8988T (cell line): ENCODE measurements at regions not wholly inside any gene's neighbourhood (a gene's known extent, or its start where the extent isn't known, plus 50 kb on each side); places are given as distances from the start of the nearest gene placed in this dataset.
"Not testable (repeated sequence)": the region's sequence is repeated elsewhere in the genome, so short reads cannot be mapped to it uniquely, and the experiment has no call there.

Experiments used
- DNase-seq: peaks from one replicate; pipeline ENCODE4 v3.0.0; 2011

DNA sequence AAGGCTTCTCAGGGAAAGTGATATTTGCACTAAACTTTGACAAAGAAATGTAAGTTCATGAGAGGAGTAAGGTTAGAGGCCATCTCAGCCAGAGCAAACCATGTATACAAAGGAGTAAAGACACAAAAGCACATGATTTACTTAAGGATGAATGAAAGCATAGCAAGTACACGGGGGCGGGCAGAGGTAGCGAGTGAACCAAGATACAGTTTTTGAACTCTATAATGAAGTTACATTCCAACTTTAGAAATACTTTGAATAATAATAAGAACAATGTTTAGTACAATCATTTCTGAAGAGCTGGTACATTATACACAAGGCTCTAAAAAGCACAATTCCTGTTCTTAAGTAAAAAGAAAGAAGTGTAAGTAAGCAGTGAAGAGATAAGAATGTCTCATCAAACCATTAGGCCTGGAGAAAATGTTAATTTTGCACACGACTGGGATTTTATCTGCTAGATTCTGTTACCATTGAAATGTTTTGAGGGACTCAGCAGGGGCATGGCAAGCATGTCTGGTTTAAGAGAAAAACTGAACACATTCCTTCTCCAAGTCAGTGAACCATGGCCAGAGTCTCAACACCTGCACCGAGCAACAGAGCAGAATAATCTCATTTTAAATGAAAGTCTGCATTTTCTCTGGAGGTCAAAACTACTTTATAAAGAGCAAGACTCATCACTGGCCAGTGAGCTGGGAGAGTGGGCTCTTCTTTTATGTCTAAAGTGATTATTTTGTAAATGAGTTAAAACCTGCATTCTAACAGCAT lies 147.6 kb upstream of the TRPM3 start:
- DNase-seq, result no peak

DNA sequence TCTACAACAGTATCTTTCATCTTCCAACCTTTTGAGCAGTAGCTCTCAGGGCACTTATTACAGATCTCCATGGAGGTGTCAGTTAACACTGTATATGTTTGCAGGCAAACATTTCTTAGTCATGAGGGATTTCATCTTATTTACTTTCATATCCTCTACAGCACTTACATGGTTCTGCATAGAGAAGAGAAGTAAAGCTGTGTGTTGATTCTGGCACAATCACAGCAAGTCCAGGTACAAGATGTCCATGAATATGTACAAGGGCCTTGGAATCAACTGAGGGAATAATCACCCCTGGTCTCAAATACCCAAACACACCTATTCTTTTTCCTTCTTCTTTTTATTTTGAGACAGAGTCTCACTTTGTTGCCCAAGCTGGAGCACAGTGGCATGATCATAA lies 142.0 kb upstream of the TRPM3 start:
- DNase-seq, result no peak

DNA sequence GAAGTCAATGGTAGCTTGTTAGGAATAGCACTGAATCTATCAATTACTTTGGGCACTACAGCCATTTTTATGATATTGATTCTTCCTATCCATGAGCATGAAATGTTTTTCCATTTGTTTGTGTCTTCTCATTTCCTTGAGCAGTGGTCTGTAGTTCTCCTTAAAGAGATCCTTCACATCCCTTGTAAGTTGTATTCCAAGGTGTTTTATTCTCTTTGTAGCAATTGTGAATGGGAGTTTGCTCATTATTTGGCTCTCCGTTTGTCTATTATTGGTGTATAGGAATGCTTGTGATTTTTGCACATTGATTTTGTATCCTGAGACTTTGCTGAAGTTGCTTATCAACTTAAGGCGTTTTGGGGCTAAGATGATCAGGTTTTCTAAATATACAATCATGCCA lies 139.0 kb upstream of the TRPM3 start:
- DNase-seq, result not testable (repeated sequence)

DNA sequence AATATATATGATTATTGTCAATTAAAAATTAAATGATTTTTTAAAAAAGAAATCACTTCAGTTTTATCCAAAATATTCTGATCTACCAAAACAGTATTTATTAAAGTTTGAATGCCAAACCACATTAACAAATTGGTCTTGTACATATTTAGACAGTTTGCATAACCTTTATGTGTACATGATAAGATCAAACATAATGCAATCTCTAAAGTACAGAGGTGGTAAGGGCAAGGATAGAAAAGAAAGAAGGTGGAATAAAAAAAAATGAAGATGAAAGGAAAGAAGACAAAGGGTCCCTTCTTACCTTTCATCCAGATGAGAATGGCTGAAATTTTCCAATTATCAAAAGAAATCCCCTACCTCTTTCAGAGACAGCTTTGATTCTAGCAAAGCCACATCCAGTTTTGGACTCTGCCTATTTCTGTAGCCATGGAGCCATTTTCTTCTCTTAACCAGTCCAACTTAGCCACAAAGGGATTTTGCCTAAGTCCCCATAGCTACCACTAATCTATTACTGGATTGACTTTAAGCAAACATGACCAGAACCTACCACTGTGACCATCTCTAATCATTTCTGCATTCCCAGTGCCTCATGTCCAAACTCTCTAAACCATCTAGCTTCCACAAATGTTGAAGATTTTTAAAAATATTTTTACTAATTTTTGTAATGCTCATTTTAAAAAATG lies 133.3 kb upstream of the TRPM3 start:
- no peak for DNase-seq

DNA sequence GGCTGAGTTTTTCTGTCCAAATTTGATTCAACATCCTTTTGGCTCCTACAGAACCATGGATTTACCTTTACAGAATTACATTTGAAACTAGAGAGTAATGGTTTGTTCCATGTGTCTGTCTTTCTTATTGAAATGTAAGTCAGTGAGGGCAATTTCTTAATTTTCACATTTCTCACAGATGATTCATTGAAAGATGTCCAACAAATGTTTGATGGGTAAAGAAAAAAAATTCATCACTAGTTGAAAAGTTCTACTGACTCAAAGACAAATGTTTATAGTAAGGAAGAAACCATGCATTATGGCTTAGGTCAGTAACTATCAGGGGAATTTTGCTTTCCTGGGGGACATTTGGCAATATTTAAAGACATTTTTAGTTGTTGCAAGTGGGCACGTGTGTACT lies 131.6 kb upstream of the TRPM3 start:
- DNase-seq, result no peak

DNA sequence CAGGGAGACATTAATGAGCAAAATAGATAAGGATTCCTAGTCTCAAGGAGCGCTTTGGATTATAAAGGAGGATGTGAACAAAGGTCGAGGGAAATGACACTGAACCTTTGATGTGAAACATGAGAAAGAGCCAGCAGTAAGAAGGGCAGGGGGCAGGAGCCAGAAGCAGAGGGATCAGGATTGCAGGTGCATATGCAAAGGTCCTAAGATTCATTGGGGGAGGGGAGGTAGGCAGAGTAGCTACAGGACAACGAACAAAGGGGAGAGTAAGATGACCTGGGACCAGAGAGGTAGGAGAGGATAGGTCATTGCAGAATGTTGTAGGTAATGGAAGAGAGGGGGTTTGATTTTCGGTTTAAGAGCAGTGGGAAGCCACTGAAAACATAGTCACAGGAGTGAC lies 129.2 kb upstream of the TRPM3 start:
- no peak for DNase-seq

DNA sequence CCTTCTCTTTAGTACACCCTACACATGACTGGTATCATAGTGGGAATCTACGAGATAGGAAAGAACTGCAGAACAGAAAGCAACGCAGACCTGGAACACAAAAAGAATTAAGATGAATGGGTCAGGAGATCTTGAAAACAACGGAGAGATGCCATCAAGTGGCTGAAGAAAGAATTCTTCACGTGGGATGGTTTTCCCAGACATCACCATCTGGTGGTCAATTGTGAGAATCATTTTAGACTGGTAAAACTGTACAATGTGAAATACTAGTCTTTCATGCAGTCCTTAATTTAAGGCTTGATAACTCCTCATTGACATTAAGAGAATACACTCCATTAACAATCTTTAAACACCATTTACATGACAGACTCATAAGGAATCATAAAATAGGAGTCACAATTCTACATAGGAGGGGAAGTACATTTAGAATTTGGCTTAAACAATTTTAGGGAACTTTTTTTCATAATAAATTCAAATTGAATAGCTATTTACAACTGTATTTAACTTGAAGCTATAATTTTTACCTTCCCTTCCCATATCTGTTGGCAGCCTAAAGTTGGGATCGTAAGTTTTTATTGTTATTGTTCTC lies 128.4 kb upstream of the TRPM3 start:
- peak; percentile 8 for DNase-seq

DNA sequence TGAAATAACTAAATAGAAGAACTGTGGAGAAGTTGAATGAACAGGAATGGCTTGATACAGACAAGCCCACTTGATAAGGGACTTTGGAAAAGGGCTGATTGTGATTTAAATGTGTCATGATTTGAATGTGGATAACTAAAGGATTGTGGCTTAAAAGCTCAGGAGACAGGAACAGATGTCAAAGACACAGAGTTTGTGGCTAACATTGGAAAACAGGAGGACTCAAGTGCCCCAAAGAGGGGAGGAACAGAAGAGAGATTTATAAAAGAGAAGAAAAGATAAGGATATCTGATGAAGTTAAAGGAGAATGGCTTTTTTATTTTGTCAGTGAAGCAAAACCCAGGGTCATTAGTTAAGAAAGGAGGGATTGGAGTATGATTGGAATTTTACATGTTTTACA lies 124.2 kb upstream of the TRPM3 start:
- DNase-seq, result no peak

DNA sequence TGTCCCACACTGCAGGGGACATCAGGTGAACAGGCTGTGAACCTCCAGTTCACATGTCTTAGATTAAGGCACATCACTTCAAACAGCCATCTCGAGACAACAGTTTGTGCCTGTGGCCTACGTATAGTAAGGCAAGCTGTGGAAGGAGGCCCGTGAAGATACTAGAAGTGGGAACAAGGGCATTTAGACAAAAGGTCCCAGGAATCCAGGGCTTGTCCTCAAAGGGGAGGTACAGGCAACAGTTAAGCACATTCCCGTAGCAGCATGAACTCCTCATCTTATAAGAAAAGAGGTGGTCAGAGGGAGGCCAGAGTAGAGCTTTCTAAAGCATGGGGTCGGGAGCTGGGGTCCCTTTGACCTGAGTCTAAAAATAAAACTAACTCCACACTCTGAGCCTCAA lies 122.5 kb upstream of the TRPM3 start:
- no peak for DNase-seq

DNA sequence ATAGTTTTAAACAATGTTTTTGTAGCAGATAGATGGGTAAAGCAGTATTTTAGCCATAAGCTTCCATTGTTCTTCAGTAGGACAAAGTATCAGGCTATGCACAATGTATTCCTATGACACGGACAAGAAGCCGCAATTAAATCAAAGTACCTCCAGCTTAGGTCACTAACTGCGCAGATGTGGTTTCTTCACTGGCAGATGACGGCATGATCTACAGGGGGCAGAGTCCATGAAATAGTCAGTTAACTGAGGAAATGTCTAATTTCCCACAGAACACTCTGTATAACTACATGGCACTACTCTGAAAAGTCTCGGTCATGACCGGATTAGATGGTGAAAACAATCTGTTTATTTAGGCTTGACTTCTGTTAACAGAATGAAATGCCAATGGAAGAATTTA lies 120.7 kb upstream of the TRPM3 start:
- no peak for DNase-seq

DNA sequence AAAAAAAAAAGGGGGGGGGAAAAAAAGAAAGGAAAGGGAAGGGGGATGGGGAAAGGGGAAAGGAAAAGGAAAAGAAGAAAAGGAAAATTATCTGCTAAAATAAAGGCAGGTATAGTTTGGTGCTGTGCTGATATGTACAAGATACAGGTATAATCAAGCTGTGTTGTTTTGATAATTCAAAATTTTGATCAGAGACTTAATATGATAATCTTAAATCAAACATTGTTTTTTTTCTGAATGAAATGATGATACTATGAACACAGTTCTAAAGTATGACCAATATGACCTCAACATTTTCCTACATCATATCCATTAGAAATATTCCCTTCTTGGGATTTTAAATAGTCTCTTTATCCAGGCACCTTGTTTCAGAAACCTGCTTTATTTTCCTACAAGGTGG lies 115.6 kb upstream of the TRPM3 start:
- no peak for DNase-seq

DNA sequence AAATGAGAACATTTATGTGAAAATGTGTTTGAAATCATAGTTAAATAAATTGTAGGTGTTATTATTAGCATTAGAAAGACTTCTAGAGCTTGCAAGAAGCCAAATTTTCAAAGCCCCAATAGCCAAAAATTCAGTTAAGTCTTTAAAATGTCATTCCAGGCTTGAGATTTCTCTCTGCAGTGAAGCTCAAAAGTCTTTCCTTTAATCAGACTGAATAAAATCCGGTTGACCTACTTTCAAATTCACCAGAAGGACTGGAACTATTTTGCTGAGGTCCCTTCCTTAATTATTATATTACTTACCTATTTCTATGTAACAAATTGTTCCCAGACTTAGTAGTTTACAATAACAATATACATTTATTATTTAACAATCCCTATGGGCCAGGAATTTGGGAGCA lies 112.2 kb upstream of the TRPM3 start:
- no peak for DNase-seq

DNA sequence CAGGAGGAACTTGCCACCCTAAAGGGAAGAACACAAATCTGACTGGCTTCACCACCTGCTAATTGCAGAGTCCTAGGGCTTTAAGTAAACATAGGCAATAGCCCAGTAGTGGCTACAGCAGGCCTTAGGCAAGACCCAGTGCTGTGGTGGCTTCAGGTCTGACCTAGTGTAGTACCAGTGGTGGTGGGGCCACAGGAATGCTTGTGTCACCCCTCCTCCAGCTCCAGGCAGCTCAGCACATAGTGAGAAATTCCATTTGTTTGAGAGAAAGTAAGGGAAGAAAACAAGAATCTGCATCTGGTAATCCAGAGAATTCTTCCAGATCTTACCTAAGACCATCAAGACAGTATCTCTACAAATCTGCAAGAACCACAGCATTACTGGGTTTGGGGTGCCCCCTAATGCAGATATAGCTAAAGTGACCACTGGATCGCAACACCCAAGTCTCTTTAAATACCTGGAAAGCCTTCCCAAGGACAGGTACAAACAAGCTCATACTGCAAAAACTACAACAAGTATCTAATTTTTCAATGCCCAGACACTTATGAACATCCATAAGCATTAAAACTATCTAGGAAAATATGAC lies 102.6 kb upstream of the TRPM3 start:
- no peak for DNase-seq

DNA sequence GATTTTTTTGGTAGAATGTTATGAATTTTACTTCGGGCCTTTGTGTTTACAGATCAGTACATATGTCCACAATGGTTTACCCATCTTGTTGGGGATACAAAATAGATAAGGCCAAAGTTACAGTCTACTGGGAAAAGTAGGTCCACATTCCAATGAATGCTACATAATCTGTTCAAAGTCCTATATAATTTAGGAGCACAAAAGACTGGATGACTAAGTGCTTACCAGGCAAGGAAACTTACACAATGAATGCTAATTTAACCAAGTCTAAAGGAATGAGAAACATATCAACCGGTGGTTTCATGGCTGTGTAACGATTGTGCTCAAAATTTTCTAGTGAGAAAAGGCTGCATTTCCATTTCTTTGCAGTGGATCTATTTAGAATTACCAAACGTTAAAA lies 97.4 kb upstream of the TRPM3 start:
- no peak for DNase-seq

DNA sequence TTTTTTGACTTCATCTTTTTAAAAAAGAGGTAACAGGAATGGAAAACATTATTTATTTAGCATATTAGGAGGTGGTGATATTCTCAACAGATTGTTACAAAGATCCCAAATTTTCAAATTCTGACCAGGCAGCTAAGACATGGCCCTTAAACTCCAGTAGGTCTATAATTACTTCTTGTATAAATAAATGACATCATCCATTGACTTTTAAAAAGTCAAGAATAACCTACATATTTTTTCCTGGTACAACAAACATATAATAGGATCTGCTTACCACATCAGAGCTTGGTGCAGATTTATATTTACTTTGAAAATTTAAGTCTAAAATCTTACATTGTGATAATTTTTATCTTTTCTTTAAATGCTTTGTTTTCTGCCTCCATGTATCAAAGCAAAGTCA lies 92.2 kb upstream of the TRPM3 start:
- DNase-seq, result no peak

DNA sequence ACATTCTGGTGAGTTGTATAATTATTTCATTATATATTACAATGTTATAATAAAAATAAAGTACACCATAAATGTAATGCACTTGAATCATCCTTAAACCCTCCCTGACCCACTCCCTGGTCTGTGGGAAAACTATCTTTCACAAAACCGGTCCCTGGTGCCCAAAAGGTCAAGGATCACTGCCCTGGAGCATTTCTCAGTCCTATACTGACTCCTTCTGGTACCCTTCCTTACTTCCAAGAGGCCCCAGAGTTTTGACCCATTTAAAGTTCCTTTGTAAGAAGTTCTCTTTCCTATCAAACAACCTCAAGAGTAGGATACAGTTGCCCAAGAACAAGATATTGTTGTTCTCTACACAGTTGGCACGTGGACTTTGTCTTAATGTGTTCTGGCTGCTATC lies 88.9 kb upstream of the TRPM3 start:
- no peak for DNase-seq

DNA sequence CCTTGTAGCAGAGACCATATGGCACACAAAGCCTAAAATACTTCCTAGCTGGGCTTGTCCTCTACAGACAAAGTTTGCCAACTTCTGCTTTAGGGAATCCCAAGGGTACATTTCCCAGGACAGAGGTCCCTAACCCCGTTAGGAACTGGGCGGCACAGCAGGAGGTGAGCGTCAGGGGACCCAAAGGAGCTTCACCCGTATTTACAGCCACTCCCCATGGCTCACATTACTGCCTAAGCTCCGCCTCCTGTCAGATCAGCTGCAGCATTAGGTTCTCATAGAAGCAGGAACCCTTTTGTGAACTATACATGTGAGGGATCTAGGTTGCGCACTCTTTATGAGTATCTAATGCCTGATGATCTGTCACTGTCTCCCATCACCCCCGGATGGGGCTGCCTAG lies 88.5 kb upstream of the TRPM3 start:
- DNase-seq, result no peak

DNA sequence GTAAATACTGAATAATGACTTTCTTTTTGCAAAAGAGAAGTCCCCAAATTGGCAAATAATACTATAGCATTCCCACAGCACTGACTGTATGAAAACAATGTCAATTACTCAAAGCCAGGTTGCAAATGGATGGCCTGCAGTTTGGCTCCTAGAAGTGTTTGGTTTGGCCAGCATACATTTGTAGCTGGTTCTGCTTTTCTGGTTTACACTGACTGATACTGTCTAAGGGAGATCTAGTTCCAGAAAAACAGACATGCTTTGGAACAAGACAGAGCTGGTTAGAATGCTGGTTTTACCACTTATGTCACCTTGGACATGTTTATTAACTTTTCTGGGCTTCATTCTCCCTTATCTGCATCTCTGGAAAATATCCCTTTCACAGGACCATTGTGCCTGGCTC lies 81.5 kb upstream of the TRPM3 start:
- no peak for DNase-seq

DNA sequence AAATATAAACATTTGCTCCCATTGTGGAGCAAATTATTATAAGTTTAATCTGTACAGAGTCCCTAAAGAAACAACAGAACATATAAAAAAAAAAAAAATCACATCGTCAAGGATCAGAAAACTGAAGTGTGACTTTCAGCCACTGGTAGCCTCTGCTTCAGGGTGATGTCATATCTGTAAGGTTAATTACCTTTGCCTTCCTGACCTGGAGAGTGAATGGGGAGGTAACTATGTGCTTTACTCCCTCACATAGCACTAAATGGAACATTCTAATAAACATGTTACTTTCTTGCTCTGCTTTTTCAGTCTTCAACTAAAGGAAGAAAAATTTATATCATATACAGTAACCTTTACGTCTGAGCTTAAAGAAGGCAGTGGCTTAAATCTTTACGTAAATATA lies 70.3 kb upstream of the TRPM3 start:
- no peak for DNase-seq

DNA sequence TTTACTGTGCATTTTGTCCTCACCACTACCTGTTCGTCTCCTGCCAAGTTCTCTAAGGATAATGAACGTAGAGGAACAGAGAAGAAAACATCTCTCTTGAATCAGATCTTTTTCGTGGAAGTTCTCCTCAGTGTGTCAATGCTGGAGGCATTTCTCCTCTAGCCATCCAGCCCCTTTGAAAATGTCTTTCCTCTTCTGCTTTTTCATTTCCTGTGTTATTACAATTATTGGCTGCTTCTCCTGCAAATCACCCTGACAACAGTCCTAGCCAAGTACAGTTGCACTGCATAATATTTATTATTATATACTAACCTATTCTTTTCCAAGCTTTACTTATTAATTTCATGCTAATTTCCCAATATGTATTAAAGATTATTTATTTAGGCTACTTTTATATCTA lies 61.8 kb upstream of the TRPM3 start:
- DNase-seq, result no peak

DNA sequence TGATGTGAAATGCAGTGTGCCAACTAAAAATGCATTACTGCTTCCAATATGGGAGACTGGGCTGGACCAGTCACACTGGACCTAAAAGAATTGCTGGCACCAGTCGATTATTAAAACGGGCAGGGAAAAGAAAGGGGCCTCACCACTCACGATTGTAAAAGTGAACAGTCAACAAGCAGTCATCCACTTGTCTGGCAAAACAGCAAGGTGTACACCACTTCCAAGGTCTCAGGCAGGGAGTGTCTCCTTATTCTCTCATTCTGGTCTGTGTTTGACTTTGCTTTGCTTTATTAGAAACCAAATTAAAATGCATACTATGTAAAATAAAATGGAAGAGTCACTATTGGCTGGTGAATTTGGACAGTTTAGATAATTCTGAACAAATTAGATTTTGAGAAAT lies 57.8 kb upstream of the TRPM3 start:
- DNase-seq, result no peak

DNA sequence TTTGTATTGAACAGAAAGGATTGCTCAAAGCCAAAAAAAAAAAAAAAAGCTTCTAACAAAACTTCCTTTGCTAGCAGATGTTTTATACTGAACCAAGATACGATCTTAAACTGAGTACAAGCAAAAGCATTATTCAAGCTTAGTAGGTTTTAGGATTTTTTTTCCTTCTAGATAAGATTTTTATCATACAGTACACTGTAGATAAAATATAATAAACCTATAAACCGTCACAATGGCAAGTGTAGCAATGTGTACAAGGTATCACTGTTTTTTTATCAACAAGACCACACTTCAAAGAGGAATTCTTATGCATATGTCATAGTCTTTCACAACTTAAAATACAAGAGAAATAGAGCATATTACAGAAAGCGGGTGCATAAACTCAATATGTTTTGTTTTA lies 56.5 kb upstream of the TRPM3 start:
- no peak for DNase-seq

DNA sequence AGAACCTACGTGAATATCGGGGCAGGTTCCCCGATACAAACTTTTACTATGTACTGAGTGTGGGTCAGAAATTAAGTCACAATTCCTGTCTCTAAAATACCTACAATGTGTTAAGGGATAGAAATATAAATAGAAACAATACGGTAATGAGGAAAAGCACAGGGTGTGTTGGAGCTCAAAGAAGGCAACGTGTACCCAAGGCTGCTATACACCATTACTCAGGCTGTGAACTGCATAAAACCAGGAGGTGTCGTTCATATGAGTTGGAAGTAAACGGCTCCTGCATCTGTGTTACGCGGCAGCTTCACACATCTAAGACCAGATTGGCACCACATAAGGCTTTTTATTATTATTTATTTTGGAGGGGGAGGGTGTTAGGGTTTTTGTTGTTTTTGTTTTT lies 50.1 kb upstream of the TRPM3 start:
- DNase-seq, result no peak
